ENCODE measurements at regions not wholly inside any gene's neighbourhood (a gene's known extent, or its start where the extent isn't known, plus 50 kb on each side); places are given as distances from the start of the nearest gene placed in this dataset.

GRCh38 chr11:127230392-127230791, 229.8 kb upstream of the KIRREL3 start (continued):
- no peak for TF ChIP-seq ZNF462 (CRISPR knock-in tag; IDR thresholded peaks at IDR 0.05)
- no peak for TF ChIP-seq ZNF331 (CRISPR knock-in tag; IDR thresholded peaks at IDR 0.05; ENCODE audit: low read depth)

GRCh38 chr11:127226949-127227348, 226.4 kb upstream of the KIRREL3 start:
- Mint-ChIP-seq H3K4me1 (peaks cover 5% of the 10 kb centered on the region; the same call in 2 of the 3 replicates), H3K27ac (no peak overlapping the region), H3K9me3 (no peaks in the 10 kb centered on the region), H3K4me3 (no peak overlapping the region), H3K27me3 (ENCODE audit: insufficient read depth, low read depth, poor library complexity) (no peaks in the 10 kb centered on the region), H3K36me3 (ENCODE audit: low read depth) (no peaks in the 10 kb centered on the region)
- no peaks in the 10 kb centered on the region for H3K27me3 ChIP-seq (ENCODE audit: insufficient read depth)
- no peak overlapping the region for H2AFZ ChIP-seq
- no peaks in the 10 kb centered on the region for H3K79me2 ChIP-seq (replicated peaks; ENCODE audit: insufficient read depth)
- DNase-seq (ENCODE audit: low spot score), result no peak
- no peaks in the 10 kb centered on the region; the same call in 1 of the 2 replicates for H4K20me1 ChIP-seq (replicated peaks; ENCODE audit: insufficient read depth)
- H3K27ac ChIP-seq (ENCODE audit: low read depth), result no peak overlapping the region
- H3F3A ChIP-seq (replicated peaks; ENCODE audit: low read depth), result no peaks in the 10 kb centered on the region
- no peak overlapping the region for H3K4me3 ChIP-seq
- no peak overlapping the region for H3K4me2 ChIP-seq
- H3K9me2 ChIP-seq (ENCODE audit: insufficient read depth), result no peaks in the 10 kb centered on the region
- no peak for ATAC-seq
- H3K4me1 ChIP-seq (ENCODE audit: insufficient read depth), result no peaks in the 10 kb centered on the region
- no peaks in the 10 kb centered on the region for H3K36me3 ChIP-seq (ENCODE audit: insufficient read depth)
- TF ChIP-seq EZH2 (IDR thresholded peaks at IDR 0.05; ENCODE audit: low read depth, unreplicated experiment) (no peak), ZNF331 (CRISPR knock-in tag; IDR thresholded peaks at IDR 0.05; ENCODE audit: low read depth) (no peak), POLR2AphosphoS5 (IDR thresholded peaks at IDR 0.05; ENCODE audit: low read depth) (no peak), CREB1 (CRISPR knock-in tag; IDR thresholded peaks at IDR 0.05; ENCODE audit: low read depth) (no peak), CTCF (conservative IDR thresholded peaks at IDR 0.05; ENCODE audit: low read depth in 2 of 2) (no peak), REST (IDR thresholded peaks at IDR 0.05; ENCODE audit: unreplicated experiment) (no peak), ETS1 (IDR thresholded peaks at IDR 0.05) (no peak), JUNB (IDR thresholded peaks at IDR 0.05; ENCODE audit: unreplicated experiment) (no peak), ZNF114 (CRISPR knock-in tag; IDR thresholded peaks at IDR 0.05) (no peak)

Data from GM23338 (cell line).